OCI-LY1 (cell line): ENCODE measurements at regions not wholly inside any gene's neighbourhood (a gene's known extent, or its start where the extent isn't known, plus 50 kb on each side); places are given as distances from the start of the nearest gene placed in this dataset.

Experiments
- H2AFZ ChIP-seq: fragments of 200-600 bp; sonication (generic), shearing (Covaris generic); 2 replicates; pipeline ENCODE4 v1.6.0; 2014; ENCODE audit warnings: antibody characterized with exemption, mild to moderate bottlenecking, low read length
- H3F3A ChIP-seq: fragments of 200-600 bp; sonication (generic), shearing (Covaris generic); 2 replicates; pipeline ENCODE4 v1.6.0; 2014; ENCODE audit warnings: mild to moderate bottlenecking, antibody characterized with exemption, low read length, moderate library complexity; ENCODE audit not compliant: insufficient read depth
- H3K27ac ChIP-seq: fragments of 200-600 bp; sonication (generic); 2 replicates; pipeline ENCODE4 v1.5.1; 2014; ENCODE audit warnings: low read length, mixed run types, mild to moderate bottlenecking, low read depth; ENCODE audit not compliant: poor library complexity, severe bottlenecking
- H3K27me3 ChIP-seq: fragments of 200-600 bp; sonication (generic); 2 replicates; pipeline ENCODE4 v1.6.0; 2014; ENCODE audit warnings: antibody characterized with exemption, mild to moderate bottlenecking, low read length, moderate library complexity; ENCODE audit not compliant: insufficient read depth
- H3K36me3 ChIP-seq: fragments of 200-600 bp; sonication (generic); 2 replicates; pipeline ENCODE4 v1.6.1; 2014; ENCODE audit warnings: mild to moderate bottlenecking, antibody characterized with exemption, low read length, moderate library complexity, mixed read lengths; ENCODE audit not compliant: insufficient read depth
- H3K4me1 ChIP-seq: fragments of 200-600 bp; sonication (generic); 2 replicates; pipeline ENCODE4 v1.5.1; 2014; ENCODE audit warnings: mild to moderate bottlenecking, low read length, moderate library complexity; ENCODE audit not compliant: insufficient read depth, severe bottlenecking
- H3K4me2 ChIP-seq: fragments of 200-600 bp; sonication (generic), shearing (Covaris generic); 2 replicates; pipeline ENCODE4 v1.6.1; 2014; ENCODE audit warnings: low read length
- H3K4me3 ChIP-seq: fragments of 200-600 bp; sonication (generic); 2 replicates; pipeline ENCODE4 v1.5.1; 2014; ENCODE audit warnings: low read length, low read depth, mild to moderate bottlenecking, mixed read lengths; ENCODE audit not compliant: poor library complexity, severe bottlenecking
- H3K79me2 ChIP-seq: fragments of 200-600 bp; shearing (Covaris generic); 2 replicates; pipeline ENCODE4 v1.6.1; 2016; ENCODE audit warnings: mixed run types, low read length, mixed read lengths; ENCODE audit not compliant: insufficient read depth
- H3K9ac ChIP-seq: fragments of 200-600 bp; sonication (generic), shearing (Covaris generic); 2 replicates; pipeline ENCODE4 v1.6.1; 2014; ENCODE audit warnings: mild to moderate bottlenecking, low read length, mixed read lengths
- H3K9me2 ChIP-seq: fragments of 200-600 bp; sonication (generic), shearing (Covaris generic); 2 replicates; pipeline ENCODE4 v1.6.1; 2014; ENCODE audit warnings: low read depth, mild to moderate bottlenecking, low read length, mixed read lengths
- H3K9me3 ChIP-seq: fragments of 200-600 bp; shearing (Covaris generic); 2 replicates; pipeline ENCODE4 v1.6.1; 2014; ENCODE audit warnings: low read length, mixed read lengths
- H4K20me1 ChIP-seq: fragments of 200-600 bp; sonication (generic), shearing (Covaris generic); 2 replicates; pipeline ENCODE4 v1.6.0; 2016; ENCODE audit warnings: mild to moderate bottlenecking, low read length; ENCODE audit not compliant: insufficient read depth
- CTCF ChIP-seq: fragments of 200-600 bp; sonication (generic), shearing (Covaris generic); IDR thresholded peaks from 2 replicates; pipeline ENCODE4 v1.5.1; 2017; ENCODE audit warnings: mild to moderate bottlenecking, antibody characterized with exemption, low read length, moderate library complexity, mixed read lengths
- EZH2 ChIP-seq: fragments of 200-600 bp; sonication (generic), shearing (Covaris generic); IDR thresholded peaks from 2 replicates; pipeline ENCODE4 v1.8.0; 2017; ENCODE audit warnings: borderline replicate concordance, mixed run types, mild to moderate bottlenecking, antibody characterized with exemption, low read length, moderate library complexity, mixed read lengths

- Histone ChIP-seq H3K79me2 (no peaks in the 10 kb centered on the region), H3K4me2 (peak overlapping the region; percentile 25; the same call in 1 of the 2 replicates), H3K4me1 (peaks cover 32% of the 10 kb centered on the region), H3K27me3 (no peaks in the 10 kb centered on the region; the same call in 1 of the 2 replicates), H3K9me2 (no peaks in the 10 kb centered on the region), H3K4me3 (peak overlapping the region; percentile 1), H4K20me1 (no peaks in the 10 kb centered on the region), H3K36me3 (no peaks in the 10 kb centered on the region), H3K9me3 (no peaks in the 10 kb centered on the region), H2AFZ (no peak overlapping the region), H3K27ac (no peak overlapping the region), H3K9ac (no peak overlapping the region), H3F3A (no peaks in the 10 kb centered on the region)
- TF ChIP-seq EZH2 (no peak), CTCF (peak; percentile 39; the same call in 1 of the 2 replicates)
These were observed 90.6 kb downstream of the ANXA2R start for GRCh38 chr5:42949348-42950115.

GRCh38 chr5:42948961-42949347 is 91.2 kb downstream of the ANXA2R start:
- no peaks in the 10 kb centered on the region; the same call in 1 of the 2 replicates for H3K27me3 ChIP-seq
- no peaks in the 10 kb centered on the region for H3K79me2 ChIP-seq
- no peaks in the 10 kb centered on the region for H4K20me1 ChIP-seq
- no peaks in the 10 kb centered on the region for H3F3A ChIP-seq
- H2AFZ ChIP-seq = no peak overlapping the region
- no peak for TF ChIP-seq CTCF
- no peak for TF ChIP-seq EZH2
- no peak overlapping the region for H3K27ac ChIP-seq
- peak overlapping the region; percentile 25; the same call in 1 of the 2 replicates for H3K4me2 ChIP-seq
- H3K4me3 ChIP-seq = no peak overlapping the region
- no peak overlapping the region for H3K9ac ChIP-seq
- no peaks in the 10 kb centered on the region for H3K9me3 ChIP-seq
- no peaks in the 10 kb centered on the region for H3K9me2 ChIP-seq
- no peaks in the 10 kb centered on the region for H3K36me3 ChIP-seq
- H3K4me1 ChIP-seq = peaks cover 32% of the 10 kb centered on the region

- no peaks in the 10 kb centered on the region for H3K9me2 ChIP-seq
- no peak overlapping the region for H3K9ac ChIP-seq
- H3F3A ChIP-seq = no peaks in the 10 kb centered on the region
- no peak overlapping the region for H3K27ac ChIP-seq
- no peaks in the 10 kb centered on the region for H3K36me3 ChIP-seq
- no peak overlapping the region for H3K4me3 ChIP-seq
- no peaks in the 10 kb centered on the region for H3K79me2 ChIP-seq
- H3K27me3 ChIP-seq = peaks cover 4% of the 10 kb centered on the region; the same call in 1 of the 2 replicates
- no peaks in the 10 kb centered on the region for H4K20me1 ChIP-seq
- no peak for TF ChIP-seq CTCF
- no peak for TF ChIP-seq EZH2
- no peak overlapping the region for H2AFZ ChIP-seq
- H3K4me1 ChIP-seq = peaks cover 11% of the 10 kb centered on the region
- H3K9me3 ChIP-seq = no peaks in the 10 kb centered on the region
- H3K4me2 ChIP-seq = no peak overlapping the region
These were observed 95.1 kb downstream of the ANXA2R start for GRCh38 chr5:42944989-42945388.
